ENCODE measurements at regions not wholly inside any gene's neighbourhood (a gene's known extent, or its start where the extent isn't known, plus 50 kb on each side); places are given as distances from the start of the nearest gene placed in this dataset.

GRCh38 chr13:39876258-39876657, 220.8 kb downstream of the COG6 start (continued):
- TF ChIP-seq ZNF48 (tag by site-specific recombination; IDR thresholded peaks at IDR 0.05): no peak
- no peak for TF ChIP-seq ZSCAN30 (tag by site-specific recombination; IDR thresholded peaks at IDR 0.05)
- TF ChIP-seq ZNF777 (tag by site-specific recombination; IDR thresholded peaks at IDR 0.05; ENCODE audit: borderline replicate concordance): no peak
- TF ChIP-seq ZBTB20 (tag by site-specific recombination; IDR thresholded peaks at IDR 0.05): no peak
- TF ChIP-seq ZNF548 (tag by site-specific recombination; IDR thresholded peaks at IDR 0.05): no peak

- POLR2A ChIA-PET: no interaction called here
- no peak overlapping the region for H3K27ac ChIP-seq (ENCODE audit: extremely low read depth, low read depth, low read length)
- TF ChIP-seq KLF9 (tag by site-specific recombination; IDR thresholded peaks at IDR 0.05; ENCODE audit: low read depth): no peak
- TF ChIP-seq YY2 (tag by site-specific recombination; IDR thresholded peaks at IDR 0.05): no peak
- TF ChIP-seq ZBTB49 (tag by site-specific recombination; IDR thresholded peaks at IDR 0.05; ENCODE audit: low read depth): no peak
- no peak for TF ChIP-seq ZNF184 (tag by site-specific recombination; IDR thresholded peaks at IDR 0.05)
- TF ChIP-seq ZNF558 (tag by site-specific recombination; IDR thresholded peaks at IDR 0.05): no peak
- TF ChIP-seq ZSCAN16 (tag by site-specific recombination; IDR thresholded peaks at IDR 0.05): no peak
- TF ChIP-seq REPIN1 (tag by site-specific recombination; IDR thresholded peaks at IDR 0.05; ENCODE audit: low read depth): no peak
- TF ChIP-seq GLIS1 (tag by site-specific recombination; IDR thresholded peaks at IDR 0.05): no peak
- TF ChIP-seq ZNF707 (tag by site-specific recombination; IDR thresholded peaks at IDR 0.05): no peak
- no peak for TF ChIP-seq OSR2 (tag by site-specific recombination; IDR thresholded peaks at IDR 0.05)
- TF ChIP-seq ZNF23 (tag by site-specific recombination; IDR thresholded peaks at IDR 0.05; ENCODE audit: borderline replicate concordance): no peak
- TF ChIP-seq ZNF248 (tag by site-specific recombination; IDR thresholded peaks at IDR 0.05): no peak
- TF ChIP-seq ZNF513 (tag by site-specific recombination; IDR thresholded peaks at IDR 0.05): no peak
- TF ChIP-seq ZNF302 (tag by site-specific recombination; IDR thresholded peaks at IDR 0.05; ENCODE audit: low read depth): no peak
- TF ChIP-seq SP2 (tag by site-specific recombination; IDR thresholded peaks at IDR 0.05): no peak
- TF ChIP-seq ZNF423 (tag by site-specific recombination; IDR thresholded peaks at IDR 0.05): no peak
- TF ChIP-seq ZNF140 (tag by site-specific recombination; IDR thresholded peaks at IDR 0.05): no peak
- TF ChIP-seq KLF16 (tag by site-specific recombination; IDR thresholded peaks at IDR 0.05): no peak
- no peak for TF ChIP-seq ZNF654 (tag by site-specific recombination; IDR thresholded peaks at IDR 0.05; ENCODE audit: low read depth)
- no peak for TF ChIP-seq PATZ1 (tag by site-specific recombination; IDR thresholded peaks at IDR 0.05)
These were observed 221.7 kb downstream of the COG6 start for GRCh38 chr13:39877134-39877533.

More at GRCh38 chr13:39877134-39877533, 221.7 kb downstream of the COG6 start:
- no peaks in the 10 kb centered on the region for H3K36me3 ChIP-seq (ENCODE audit: control insufficient read depth in 2 of 2, insufficient read depth in 1 of 2, low read length in 2 of 2)
- H3K4me3 ChIP-seq (ENCODE audit: low read depth, low read length): no peak overlapping the region
- no peaks in the 10 kb centered on the region for H3K4me1 ChIP-seq (ENCODE audit: control insufficient read depth, insufficient read depth, low read length)
- CTCF ChIA-PET: interaction anchor here (0.6 kb wide), 1 partner anchor 1044 kb away, joined by 3 read pairs; no protein-coding TSS in a partner anchor
- H3K9me3 ChIP-seq (ENCODE audit: control insufficient read depth, insufficient read depth, low read depth, low read length): no peaks in the 10 kb centered on the region
